ENCODE measurements at regions not wholly inside any gene's neighbourhood (a gene's known extent, or its start where the extent isn't known, plus 50 kb on each side); places are given as distances from the start of the nearest gene placed in this dataset.

- no peaks in the 10 kb centered on the region for H4K20me1 ChIP-seq (ENCODE audit: insufficient read depth, low read length)
- H3K9ac ChIP-seq (ENCODE audit: low read length), result no peak overlapping the region
- H3K27ac ChIP-seq (ENCODE audit: low read length), result no peak overlapping the region
- no peaks in the 10 kb centered on the region for H3K79me2 ChIP-seq (ENCODE audit: low read length)
- no peak for TF ChIP-seq CTCF (IDR thresholded peaks at IDR 0.05; ENCODE audit: low read depth, low read length)
- TF ChIP-seq EZH2phosphoT487 (IDR thresholded peaks at IDR 0.05; ENCODE audit: low read depth), result no peak
- H3K36me3 ChIP-seq (replicated peaks; ENCODE audit: low read depth, low read length), result no peaks in the 10 kb centered on the region
- H2AFZ ChIP-seq (ENCODE audit: low read depth, low read length), result no peak overlapping the region
- H3K4me3 ChIP-seq (ENCODE audit: low read length), result no peak overlapping the region
- no peaks in the 10 kb centered on the region for H3K4me1 ChIP-seq (ENCODE audit: low read length)
- no peak overlapping the region for H3K4me2 ChIP-seq (ENCODE audit: low read length)
- no peaks in the 10 kb centered on the region for H3K27me3 ChIP-seq (ENCODE audit: low read depth, low read length)
- H3K9me3 ChIP-seq (ENCODE audit: insufficient read depth, low read length), result no peaks in the 10 kb centered on the region
Measured at GRCh38 chr12:103011974-103012763, 54.7 kb downstream of the ASCL1 start.

- no peak overlapping the region for H3K4me2 ChIP-seq (ENCODE audit: low read length)
- no peak overlapping the region for H3K27ac ChIP-seq (ENCODE audit: low read length)
- no peaks in the 10 kb centered on the region for H3K4me1 ChIP-seq (ENCODE audit: low read length)
- no peaks in the 10 kb centered on the region for H3K27me3 ChIP-seq (ENCODE audit: low read depth, low read length)
- H3K4me3 ChIP-seq (ENCODE audit: low read length), result no peak overlapping the region
- H2AFZ ChIP-seq (ENCODE audit: low read depth, low read length), result no peak overlapping the region
- H3K79me2 ChIP-seq (ENCODE audit: low read length), result no peaks in the 10 kb centered on the region
- no peaks in the 10 kb centered on the region for H3K36me3 ChIP-seq (replicated peaks; ENCODE audit: low read depth, low read length)
- H3K9me3 ChIP-seq (ENCODE audit: insufficient read depth, low read length), result no peaks in the 10 kb centered on the region
- no peaks in the 10 kb centered on the region for H4K20me1 ChIP-seq (ENCODE audit: insufficient read depth, low read length)
- no peak for TF ChIP-seq CTCF (IDR thresholded peaks at IDR 0.05; ENCODE audit: low read depth, low read length)
- TF ChIP-seq EZH2phosphoT487 (IDR thresholded peaks at IDR 0.05; ENCODE audit: low read depth), result no peak
- H3K9ac ChIP-seq (ENCODE audit: low read length), result no peak overlapping the region
Measured at GRCh38 chr12:103012884-103013283, 55.4 kb downstream of the ASCL1 start.

GRCh38 chr12:103013741-103014300 lies 56.3 kb downstream of the ASCL1 start:
- no peaks in the 10 kb centered on the region for H3K79me2 ChIP-seq (ENCODE audit: low read length)
- H3K4me2 ChIP-seq (ENCODE audit: low read length), result no peak overlapping the region
- H3K4me3 ChIP-seq (ENCODE audit: low read length), result no peak overlapping the region
- H3K4me1 ChIP-seq (ENCODE audit: low read length), result no peaks in the 10 kb centered on the region
- no peaks in the 10 kb centered on the region for H3K36me3 ChIP-seq (replicated peaks; ENCODE audit: low read depth, low read length)
- H2AFZ ChIP-seq (ENCODE audit: low read depth, low read length), result no peak overlapping the region
- H3K9ac ChIP-seq (ENCODE audit: low read length), result no peak overlapping the region
- H4K20me1 ChIP-seq (ENCODE audit: insufficient read depth, low read length), result no peaks in the 10 kb centered on the region
- no peak overlapping the region for H3K27ac ChIP-seq (ENCODE audit: low read length)
- no peaks in the 10 kb centered on the region for H3K27me3 ChIP-seq (ENCODE audit: low read depth, low read length)
- no peaks in the 10 kb centered on the region for H3K9me3 ChIP-seq (ENCODE audit: insufficient read depth, low read length)
- TF ChIP-seq CTCF (IDR thresholded peaks at IDR 0.05; ENCODE audit: low read depth, low read length), result no peak
- TF ChIP-seq EZH2phosphoT487 (IDR thresholded peaks at IDR 0.05; ENCODE audit: low read depth), result no peak

GRCh38 chr12:103016381-103016780 lies 58.9 kb downstream of the ASCL1 start:
- no peaks in the 10 kb centered on the region for H3K9me3 ChIP-seq (ENCODE audit: insufficient read depth, low read length)
- H3K79me2 ChIP-seq (ENCODE audit: low read length), result no peaks in the 10 kb centered on the region
- no peaks in the 10 kb centered on the region for H4K20me1 ChIP-seq (ENCODE audit: insufficient read depth, low read length)
- no peak for TF ChIP-seq CTCF (IDR thresholded peaks at IDR 0.05; ENCODE audit: low read depth, low read length)
- no peak for TF ChIP-seq EZH2phosphoT487 (IDR thresholded peaks at IDR 0.05; ENCODE audit: low read depth)
- no peak overlapping the region for H3K27ac ChIP-seq (ENCODE audit: low read length)
- H3K4me2 ChIP-seq (ENCODE audit: low read length), result no peak overlapping the region
- no peaks in the 10 kb centered on the region for H3K4me1 ChIP-seq (ENCODE audit: low read length)
- H3K27me3 ChIP-seq (ENCODE audit: low read depth, low read length), result no peaks in the 10 kb centered on the region
- no peak overlapping the region for H3K9ac ChIP-seq (ENCODE audit: low read length)
- H2AFZ ChIP-seq (ENCODE audit: low read depth, low read length), result no peak overlapping the region
- H3K4me3 ChIP-seq (ENCODE audit: low read length), result no peak overlapping the region
- H3K36me3 ChIP-seq (replicated peaks; ENCODE audit: low read depth, low read length), result no peaks in the 10 kb centered on the region

All from OCI-LY3 (cell line).